ENCODE measurements at regions not wholly inside any gene's neighbourhood (a gene's known extent, or its start where the extent isn't known, plus 50 kb on each side); places are given as distances from the start of the nearest gene placed in this dataset.

DNA sequence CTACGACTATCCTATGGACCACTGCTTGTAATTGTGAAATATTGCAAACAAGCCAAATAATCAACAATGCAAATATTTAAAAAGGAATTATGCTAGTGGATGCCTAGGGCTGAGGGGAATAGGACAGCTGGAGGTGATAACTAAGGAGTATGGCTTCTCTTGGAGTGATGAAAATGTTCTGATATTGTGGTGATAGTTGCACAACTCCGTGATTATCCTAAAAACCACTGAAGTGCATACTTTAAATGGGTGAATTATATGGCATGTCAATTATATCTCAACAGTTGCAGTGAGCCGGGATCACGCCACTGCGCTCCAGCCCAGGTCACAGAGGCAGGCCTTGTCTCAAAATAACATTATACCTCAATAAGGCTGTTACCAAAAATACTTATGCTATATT is 125.1 kb upstream of the SH3BP4 start:
- TF ChIP-seq POLR2A (IDR thresholded peaks at IDR 0.05; ENCODE audit: low read depth, low read length) (no peak), POLR2AphosphoS5 (IDR thresholded peaks at IDR 0.05; ENCODE audit: low read depth, low read length) (no peak)

All from GM12891 (cell line).